Cardiac muscle cell (in vitro differentiated cells and primary cell): ENCODE measurements at regions not wholly inside any gene's neighbourhood (a gene's known extent, or its start where the extent isn't known, plus 50 kb on each side); places are given as distances from the start of the nearest gene placed in this dataset.

Experiments used
- DNase-seq, 2 donors: peaks; one replicate each; pipeline versions ENCODE4 v3.0.0 to v3.0.0-alpha.2; 2010 to 2017; ENCODE audit warnings: low read depth in 1 of 2, low spot score in 1 of 2
- H3K27ac ChIP-seq: fragments of 200-600 bp; sonication (generic); 2 replicates; pipeline ENCODE4 v1.5.1; 2016
- H3K27me3 ChIP-seq: fragments of 200-600 bp; sonication (generic); 2 replicates; pipeline ENCODE4 v1.6.0; 2016; ENCODE audit warnings: control low read depth
- H3K36me3 ChIP-seq: fragments of 200-600 bp; sonication (generic); 2 replicates; pipeline ENCODE4 v1.5.1; 2016; ENCODE audit warnings: control low read depth
- H3K4me1 ChIP-seq: fragments of 200-600 bp; sonication (generic); 2 replicates; pipeline ENCODE4 v1.8.1; 2017; ENCODE audit warnings: low read depth, mild to moderate bottlenecking, mixed run types
- H3K4me3 ChIP-seq: fragments of 200-600 bp; sonication (generic); 2 replicates; pipeline ENCODE4 v1.5.1; 2016; ENCODE audit warnings: mild to moderate bottlenecking
- H3K9me3 ChIP-seq: fragments of 200-600 bp; sonication (generic); 2 replicates; pipeline ENCODE4 v1.5.1; 2017; ENCODE audit warnings: low read depth, mild to moderate bottlenecking, control low read depth
- TF ChIP-seq, protein P1 (sequence below): IDR thresholded peaks from 2 replicates; pipeline ENCODE4 v1.5.1; 2012; ENCODE audit warnings: low read depth, mild to moderate bottlenecking, low read length

DNA sequence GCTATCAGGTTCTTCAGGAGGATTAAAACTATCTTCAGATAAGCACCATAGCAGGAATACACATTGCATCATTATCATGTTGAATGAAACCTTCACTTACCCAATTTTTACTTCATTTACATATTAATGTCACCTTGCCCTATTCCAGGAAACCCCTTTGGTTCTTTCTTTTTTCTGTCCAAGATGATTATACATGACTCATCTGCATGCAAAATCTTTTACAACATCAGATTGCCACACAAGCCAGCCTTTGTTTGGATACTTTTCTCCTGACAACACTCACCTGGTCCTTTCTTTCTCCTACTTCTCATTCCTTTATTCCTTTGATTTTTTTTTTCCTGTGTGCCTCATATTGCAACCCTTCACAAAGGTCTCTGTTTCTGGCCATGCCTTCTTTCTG, 200.5 kb upstream of the POU3F2 start:
- TF ChIP-seq, protein P1, sequence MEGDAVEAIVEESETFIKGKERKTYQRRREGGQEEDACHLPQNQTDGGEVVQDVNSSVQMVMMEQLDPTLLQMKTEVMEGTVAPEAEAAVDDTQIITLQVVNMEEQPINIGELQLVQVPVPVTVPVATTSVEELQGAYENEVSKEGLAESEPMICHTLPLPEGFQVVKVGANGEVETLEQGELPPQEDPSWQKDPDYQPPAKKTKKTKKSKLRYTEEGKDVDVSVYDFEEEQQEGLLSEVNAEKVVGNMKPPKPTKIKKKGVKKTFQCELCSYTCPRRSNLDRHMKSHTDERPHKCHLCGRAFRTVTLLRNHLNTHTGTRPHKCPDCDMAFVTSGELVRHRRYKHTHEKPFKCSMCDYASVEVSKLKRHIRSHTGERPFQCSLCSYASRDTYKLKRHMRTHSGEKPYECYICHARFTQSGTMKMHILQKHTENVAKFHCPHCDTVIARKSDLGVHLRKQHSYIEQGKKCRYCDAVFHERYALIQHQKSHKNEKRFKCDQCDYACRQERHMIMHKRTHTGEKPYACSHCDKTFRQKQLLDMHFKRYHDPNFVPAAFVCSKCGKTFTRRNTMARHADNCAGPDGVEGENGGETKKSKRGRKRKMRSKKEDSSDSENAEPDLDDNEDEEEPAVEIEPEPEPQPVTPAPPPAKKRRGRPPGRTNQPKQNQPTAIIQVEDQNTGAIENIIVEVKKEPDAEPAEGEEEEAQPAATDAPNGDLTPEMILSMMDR, result no peak
- DNase-seq, result no peak
- Histone ChIP-seq H3K4me3 (no peak overlapping the region), H3K4me1 (no peaks in the 10 kb centered on the region), H3K36me3 (no peaks in the 10 kb centered on the region), H3K27me3 (no peaks in the 10 kb centered on the region), H3K27ac (no peak overlapping the region), H3K9me3 (no peaks in the 10 kb centered on the region)

DNA sequence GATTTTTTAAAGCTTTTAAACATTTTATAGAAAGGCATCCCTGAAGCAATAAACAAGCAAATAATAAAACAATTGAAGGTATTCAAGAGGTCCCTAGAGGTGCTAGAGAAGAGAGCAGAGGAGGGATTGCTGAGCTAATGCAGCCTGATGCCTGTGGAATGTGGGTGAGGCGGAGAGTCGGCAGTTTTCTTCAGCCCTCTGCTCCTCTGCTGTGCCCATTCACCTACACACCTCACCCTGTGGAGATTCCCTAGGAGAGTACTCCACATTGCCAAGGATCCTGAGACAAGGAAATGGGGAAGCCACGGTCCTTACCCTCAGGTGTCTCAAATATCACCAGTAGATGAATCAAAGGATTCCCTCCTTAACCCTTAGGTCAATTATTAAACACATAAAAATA, 199.8 kb upstream of the POU3F2 start:
- TF ChIP-seq, protein P1, result no peak
- H3K36me3 ChIP-seq, result no peaks in the 10 kb centered on the region
- H3K4me1 ChIP-seq, result no peaks in the 10 kb centered on the region
- no peak overlapping the region for H3K4me3 ChIP-seq
- H3K27ac ChIP-seq, result no peak overlapping the region
- no peaks in the 10 kb centered on the region for H3K9me3 ChIP-seq
- no peak for DNase-seq
- H3K27me3 ChIP-seq, result no peaks in the 10 kb centered on the region

DNA sequence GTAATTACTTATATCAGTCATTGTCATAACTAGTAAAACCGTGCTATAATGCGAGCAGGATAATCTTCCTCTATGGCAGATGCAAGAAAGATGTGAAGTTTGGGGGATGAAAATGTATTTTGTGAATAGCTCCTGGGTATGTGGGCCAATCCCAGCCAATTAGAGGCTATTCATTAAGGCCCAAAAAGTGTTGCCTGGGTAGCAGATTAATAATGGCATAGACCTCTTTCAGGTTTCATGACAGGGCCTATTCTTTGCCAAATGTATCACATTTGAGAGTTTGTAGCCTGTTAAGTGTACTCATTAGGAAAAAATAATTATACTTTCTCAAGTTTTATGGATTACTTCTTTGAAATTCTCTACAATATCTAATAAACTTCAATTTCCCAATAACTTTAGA, 199.2 kb upstream of the POU3F2 start:
- no peaks in the 10 kb centered on the region for H3K4me1 ChIP-seq
- H3K27ac ChIP-seq, result no peak overlapping the region
- H3K9me3 ChIP-seq, result no peaks in the 10 kb centered on the region
- H3K27me3 ChIP-seq, result no peaks in the 10 kb centered on the region
- TF ChIP-seq, protein P1, result no peak
- no peak for DNase-seq
- no peaks in the 10 kb centered on the region for H3K36me3 ChIP-seq
- H3K4me3 ChIP-seq, result no peak overlapping the region

DNA sequence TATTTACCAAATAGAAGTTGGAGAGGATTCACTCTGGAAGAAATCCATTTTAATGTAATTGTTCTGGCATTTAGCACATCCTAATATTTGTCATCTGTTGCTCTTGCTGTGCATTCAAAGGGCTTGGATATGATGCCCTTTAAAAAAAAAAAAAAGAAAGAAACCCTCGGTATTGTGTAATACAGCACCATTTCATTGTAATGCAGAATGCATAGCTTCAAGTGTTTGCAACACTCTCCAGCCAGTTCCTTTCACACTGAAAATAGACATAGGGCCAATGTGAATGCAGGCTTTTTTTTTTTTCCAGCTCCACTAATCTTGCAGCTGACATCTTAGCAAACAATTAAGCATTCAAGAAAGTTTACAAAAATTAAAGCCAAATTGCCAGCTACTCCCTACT, 197.4 kb upstream of the POU3F2 start:
- TF ChIP-seq, protein P1, result no peak
- Histone ChIP-seq H3K4me1 (no peaks in the 10 kb centered on the region), H3K27ac (no peak overlapping the region), H3K27me3 (no peaks in the 10 kb centered on the region), H3K9me3 (no peaks in the 10 kb centered on the region), H3K4me3 (no peak overlapping the region), H3K36me3 (no peaks in the 10 kb centered on the region)
- no peak for DNase-seq

DNA sequence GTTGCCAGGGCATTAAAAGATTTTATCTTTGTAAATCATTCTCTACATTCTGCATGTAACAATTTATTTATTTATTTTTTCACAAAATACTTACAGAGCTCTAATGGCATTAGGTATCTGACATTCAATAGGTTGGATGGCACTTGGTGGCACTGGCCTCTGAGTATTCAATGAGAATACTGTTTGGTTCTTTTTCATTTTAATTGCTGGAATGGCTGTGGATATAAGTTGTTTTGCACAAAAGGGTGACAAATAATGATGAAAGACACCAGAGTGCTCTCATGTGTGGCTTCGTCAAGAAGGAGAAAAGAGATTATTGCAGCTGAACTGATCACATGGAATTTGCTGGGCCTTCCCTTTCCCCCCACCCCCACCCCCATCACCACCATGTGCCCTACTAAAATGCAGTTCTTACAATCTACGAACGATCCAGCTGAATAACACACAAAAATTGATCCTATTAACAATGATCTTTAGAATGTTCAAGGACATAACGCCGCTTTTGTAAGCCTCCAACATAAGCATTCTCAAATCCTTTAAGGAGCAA, 195.2 kb upstream of the POU3F2 start:
- no peak for DNase-seq
- Histone ChIP-seq H3K4me1 (no peaks in the 10 kb centered on the region), H3K27me3 (no peaks in the 10 kb centered on the region), H3K36me3 (no peaks in the 10 kb centered on the region), H3K9me3 (no peaks in the 10 kb centered on the region), H3K4me3 (no peak overlapping the region), H3K27ac (no peak overlapping the region)
- TF ChIP-seq, protein P1, result no peak

DNA sequence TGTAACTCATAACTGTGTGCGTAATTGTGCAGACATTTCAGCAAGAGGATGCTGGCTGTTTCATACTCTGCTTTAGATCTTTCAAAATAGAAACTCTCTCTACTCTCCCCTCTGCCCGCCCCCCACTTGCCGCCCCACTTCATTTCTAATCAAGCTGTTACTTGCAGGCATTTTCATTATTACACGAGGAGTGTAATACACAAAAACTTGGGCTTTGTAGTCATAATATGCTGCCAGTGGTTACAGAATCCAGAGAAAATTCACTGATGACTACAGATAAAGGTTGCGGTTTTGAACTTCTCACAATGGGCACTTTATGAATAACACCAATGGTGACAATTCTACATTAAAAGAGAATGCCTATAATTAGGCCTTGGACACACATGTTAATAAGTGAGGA, 194.0 kb upstream of the POU3F2 start:
- TF ChIP-seq, protein P1, result no peak
- Histone ChIP-seq H3K9me3 (no peaks in the 10 kb centered on the region), H3K27ac (no peak overlapping the region), H3K36me3 (no peaks in the 10 kb centered on the region), H3K4me3 (no peak overlapping the region), H3K4me1 (no peaks in the 10 kb centered on the region), H3K27me3 (no peaks in the 10 kb centered on the region)
- DNase-seq, result no peak
